ENCODE measurements at regions not wholly inside any gene's neighbourhood (a gene's known extent, or its start where the extent isn't known, plus 50 kb on each side); places are given as distances from the start of the nearest gene placed in this dataset.

DNA sequence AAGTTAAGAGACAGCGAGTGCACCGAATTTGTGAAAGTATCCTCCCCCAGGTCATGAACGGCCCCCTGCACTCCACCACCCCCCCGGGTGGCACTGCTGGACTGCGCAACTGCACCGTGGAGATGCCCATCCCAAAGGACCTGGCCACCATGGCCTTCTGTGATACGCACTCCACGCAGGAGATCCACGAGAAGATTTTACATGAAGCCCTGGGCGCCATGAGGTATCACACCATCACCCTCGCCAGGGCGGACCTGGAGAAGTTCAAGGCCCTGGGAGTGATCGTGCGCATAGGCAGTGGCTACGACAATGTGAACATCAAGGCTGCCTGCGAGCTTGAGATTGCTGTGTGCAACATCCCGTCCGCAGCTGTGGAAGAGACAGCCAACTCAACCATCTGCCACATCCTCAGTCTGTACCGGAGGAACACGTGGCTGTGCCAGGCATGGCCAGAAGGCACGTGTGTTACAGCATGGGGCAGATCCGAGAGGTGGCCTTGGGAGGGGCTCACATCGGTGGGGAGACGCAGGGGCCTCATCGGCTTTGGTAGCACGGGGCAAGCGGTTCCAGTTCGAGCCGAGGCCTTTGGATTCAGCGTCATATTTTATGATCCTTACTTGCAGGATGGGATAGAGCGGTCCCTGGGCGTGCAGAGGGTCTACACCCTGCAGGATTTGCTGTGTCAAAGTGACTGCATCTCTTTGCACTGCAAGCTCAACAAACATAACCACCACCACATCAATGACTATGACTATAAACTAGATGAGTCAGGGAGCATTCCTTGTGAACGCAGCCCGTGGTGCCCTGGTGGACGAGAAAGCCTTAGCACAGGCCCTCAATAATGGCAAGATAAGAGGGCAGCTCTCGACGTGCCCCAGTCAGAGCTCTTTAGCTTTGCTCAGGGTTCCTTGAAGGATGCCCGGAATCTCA, 290.8 kb upstream of the MC4R start:
- Histone ChIP-seq H3K9me3 (ENCODE audit: control insufficient read depth in 2 of 2, insufficient read depth in 1 of 2, low read length in 1 of 2) (peaks cover 0 to 13% of the 10 kb centered on the region in 2 donors), H3K27me3 (ENCODE audit: control insufficient read depth in 2 of 2, insufficient read depth in 1 of 2, low read length in 1 of 2) (no peaks in the 10 kb centered on the region), H3K36me3 (ENCODE audit: control insufficient read depth in 2 of 2, insufficient read depth in 2 of 2, low read length in 1 of 2) (no peaks in the 10 kb centered on the region), H3K4me1 (ENCODE audit: control insufficient read depth in 2 of 2, insufficient read depth in 2 of 2, low read length in 2 of 2) (no peaks in the 10 kb centered on the region), H3K27ac (ENCODE audit: low read depth in 1 of 2, low read length in 1 of 2) (no peak overlapping the region), H3K4me3 (ENCODE audit: low read length in 2 of 2) (no peak overlapping the region)
- DNase-seq (ENCODE audit: low read depth in 6 of 9, low spot score in 9 of 9): no peak
- WGBS: 98% methylated on average over 38 of the region's 38 CpGs

DNA sequence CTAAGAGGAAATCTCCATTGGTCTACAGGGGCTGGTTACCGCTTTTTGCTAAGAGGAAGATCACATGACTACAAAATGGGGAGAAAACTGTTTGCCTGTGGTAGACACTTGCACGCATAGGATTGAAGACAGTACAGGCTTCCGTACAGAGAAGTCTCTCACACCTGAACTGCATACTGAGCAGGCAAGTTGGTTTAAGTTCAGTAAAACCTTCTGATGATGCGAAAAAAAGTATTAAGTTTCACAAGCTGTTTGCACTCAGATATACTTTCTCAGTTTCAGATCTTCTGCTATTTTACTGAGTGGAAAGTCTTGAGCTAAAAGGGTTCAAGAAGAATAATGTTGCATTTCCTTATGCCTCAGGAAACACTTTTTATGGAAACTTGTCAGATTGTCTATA, 292.2 kb upstream of the MC4R start:
- Histone ChIP-seq H3K9me3 (ENCODE audit: control insufficient read depth in 2 of 2, insufficient read depth in 1 of 2, low read length in 1 of 2) (peaks cover 0 to 13% of the 10 kb centered on the region in 2 donors), H3K27ac (ENCODE audit: low read depth in 1 of 2, low read length in 1 of 2) (no peak overlapping the region), H3K4me1 (ENCODE audit: control insufficient read depth in 2 of 2, insufficient read depth in 2 of 2, low read length in 2 of 2) (no peaks in the 10 kb centered on the region), H3K36me3 (ENCODE audit: control insufficient read depth in 2 of 2, insufficient read depth in 2 of 2, low read length in 1 of 2) (no peaks in the 10 kb centered on the region), H3K4me3 (ENCODE audit: low read length in 2 of 2) (no peak overlapping the region), H3K27me3 (ENCODE audit: control insufficient read depth in 2 of 2, insufficient read depth in 1 of 2, low read length in 1 of 2) (no peaks in the 10 kb centered on the region)
- WGBS: 94% methylated on average over 4 of the region's 4 CpGs
- DNase-seq (ENCODE audit: low read depth in 6 of 9, low spot score in 9 of 9): no peak

DNA sequence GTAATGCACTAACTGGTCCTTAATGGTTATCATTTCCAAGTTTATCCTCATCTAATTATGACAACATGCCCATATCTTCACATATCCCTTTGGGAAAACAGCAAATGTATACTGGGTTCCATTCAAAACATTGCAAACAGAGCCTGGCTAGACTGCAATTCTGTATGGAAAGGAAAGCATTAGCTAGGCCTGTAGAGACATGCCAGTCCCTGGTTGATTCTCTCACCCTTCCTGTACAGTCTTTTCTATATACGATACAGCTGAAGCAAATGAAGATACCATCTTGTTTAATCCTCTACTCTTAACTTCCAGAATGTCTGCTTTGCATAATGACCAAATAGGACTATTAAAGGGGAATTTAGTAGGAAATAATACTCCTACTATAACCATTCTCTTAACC, 294.4 kb upstream of the MC4R start:
- WGBS: 93% methylated on average over 1 of the region's 1 CpG
- DNase-seq (ENCODE audit: low read depth in 6 of 9, low spot score in 9 of 9): no peak
- H3K9me3 ChIP-seq (ENCODE audit: control insufficient read depth in 2 of 2, insufficient read depth in 1 of 2, low read length in 1 of 2): peaks cover 0 to 13% of the 10 kb centered on the region in 2 donors

DNA sequence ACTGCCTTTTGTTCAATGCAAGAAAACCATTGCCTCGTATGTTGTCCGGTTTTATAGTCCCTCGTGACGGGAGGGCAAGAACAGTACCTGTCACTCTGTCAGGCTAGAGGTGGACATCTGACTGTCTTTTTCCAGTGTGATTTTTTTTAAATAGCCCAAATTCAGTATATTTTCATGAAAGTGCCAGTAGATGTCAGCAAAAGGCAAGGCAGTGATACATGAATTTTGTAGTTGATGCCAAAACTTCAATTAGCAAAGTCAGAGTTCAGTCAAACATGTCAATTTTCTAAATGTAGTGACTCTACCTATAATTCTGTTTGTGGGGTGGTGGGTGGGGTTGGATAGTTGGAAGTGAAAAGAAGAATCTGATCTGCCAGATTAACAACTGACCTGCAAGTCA, 296.0 kb upstream of the MC4R start:
- Histone ChIP-seq H3K36me3 (ENCODE audit: control insufficient read depth in 2 of 2, insufficient read depth in 2 of 2, low read length in 1 of 2) (no peaks in the 10 kb centered on the region), H3K27ac (ENCODE audit: low read depth in 1 of 2, low read length in 1 of 2) (no peak overlapping the region), H3K27me3 (ENCODE audit: control insufficient read depth in 2 of 2, insufficient read depth in 1 of 2, low read length in 1 of 2) (no peaks in the 10 kb centered on the region), H3K4me3 (ENCODE audit: low read length in 2 of 2) (no peak overlapping the region), H3K4me1 (ENCODE audit: control insufficient read depth in 2 of 2, insufficient read depth in 2 of 2, low read length in 2 of 2) (no peaks in the 10 kb centered on the region), H3K9me3 (ENCODE audit: control insufficient read depth in 2 of 2, insufficient read depth in 1 of 2, low read length in 1 of 2) (peaks cover 0 to 1% of the 10 kb centered on the region in 2 donors)
- no peak for DNase-seq (ENCODE audit: low read depth in 6 of 9, low spot score in 9 of 9)
- 95% methylated on average over 4 of the region's 4 CpGs for WGBS

More for the DNA sequence above, 294.4 kb upstream of the MC4R start:
- Histone ChIP-seq H3K4me1 (ENCODE audit: control insufficient read depth in 2 of 2, insufficient read depth in 2 of 2, low read length in 2 of 2) (no peaks in the 10 kb centered on the region), H3K27me3 (ENCODE audit: control insufficient read depth in 2 of 2, insufficient read depth in 1 of 2, low read length in 1 of 2) (no peaks in the 10 kb centered on the region), H3K27ac (ENCODE audit: low read depth in 1 of 2, low read length in 1 of 2) (no peak overlapping the region), H3K4me3 (ENCODE audit: low read length in 2 of 2) (no peak overlapping the region), H3K36me3 (ENCODE audit: control insufficient read depth in 2 of 2, insufficient read depth in 2 of 2, low read length in 1 of 2) (no peaks in the 10 kb centered on the region)

DNA sequence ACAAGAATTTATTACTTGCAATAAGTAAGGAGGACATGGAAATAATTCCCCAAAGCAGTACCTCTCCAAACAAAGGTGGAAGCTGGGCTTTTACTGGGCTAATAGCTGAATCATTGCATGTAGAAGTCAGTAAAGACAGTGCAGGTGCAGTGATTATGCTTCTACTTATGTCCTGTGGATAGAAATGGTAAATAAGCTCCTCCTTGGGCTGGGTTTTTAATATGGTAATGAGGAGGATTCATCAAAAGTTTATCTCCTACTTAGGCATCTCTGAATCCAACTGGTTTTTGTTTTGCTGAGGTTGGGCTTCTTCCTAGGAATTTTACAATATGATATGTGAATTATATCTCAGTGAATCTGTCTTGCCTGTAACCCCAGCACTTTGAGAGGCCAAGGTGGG, 297.4 kb upstream of the MC4R start:
- no peaks in the 10 kb centered on the region for H3K27me3 ChIP-seq (ENCODE audit: control insufficient read depth in 2 of 2, insufficient read depth in 1 of 2, low read length in 1 of 2)
- no peak overlapping the region for H3K4me3 ChIP-seq (ENCODE audit: low read length in 2 of 2)
- H3K27ac ChIP-seq (ENCODE audit: low read depth in 1 of 2, low read length in 1 of 2): no peak overlapping the region
- H3K9me3 ChIP-seq (ENCODE audit: control insufficient read depth in 2 of 2, insufficient read depth in 1 of 2, low read length in 1 of 2): no peaks in the 10 kb centered on the region
- no peak for DNase-seq (ENCODE audit: low read depth in 6 of 9, low spot score in 9 of 9)
- no peaks in the 10 kb centered on the region for H3K4me1 ChIP-seq (ENCODE audit: control insufficient read depth in 2 of 2, insufficient read depth in 2 of 2, low read length in 2 of 2)
- no peaks in the 10 kb centered on the region for H3K36me3 ChIP-seq (ENCODE audit: control insufficient read depth in 2 of 2, insufficient read depth in 2 of 2, low read length in 1 of 2)

DNA sequence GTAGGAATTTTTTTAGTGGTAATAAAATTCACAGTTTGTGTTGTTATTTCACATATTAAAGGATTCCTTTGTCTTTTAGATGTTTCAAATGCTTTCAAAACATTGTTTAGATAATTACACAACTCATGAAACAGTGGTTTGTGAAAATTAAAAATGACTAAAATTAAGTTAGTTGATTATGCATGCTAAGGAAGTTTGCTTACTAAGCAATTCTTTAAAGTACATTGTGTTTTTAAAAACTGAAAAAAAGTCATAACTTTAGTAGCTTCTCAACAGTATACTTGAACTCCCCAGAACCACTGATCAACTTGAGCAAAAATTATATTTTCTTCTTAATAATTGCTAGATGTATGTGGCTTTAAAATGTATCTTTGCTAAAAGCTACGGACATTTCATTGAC, 298.4 kb upstream of the MC4R start:
- no peaks in the 10 kb centered on the region for H3K9me3 ChIP-seq (ENCODE audit: control insufficient read depth in 2 of 2, insufficient read depth in 1 of 2, low read length in 1 of 2)
- no peaks in the 10 kb centered on the region for H3K36me3 ChIP-seq (ENCODE audit: control insufficient read depth in 2 of 2, insufficient read depth in 2 of 2, low read length in 1 of 2)
- WGBS: 98% methylated on average over 1 of the region's 1 CpG
- no peaks in the 10 kb centered on the region for H3K27me3 ChIP-seq (ENCODE audit: control insufficient read depth in 2 of 2, insufficient read depth in 1 of 2, low read length in 1 of 2)
- H3K4me1 ChIP-seq (ENCODE audit: control insufficient read depth in 2 of 2, insufficient read depth in 2 of 2, low read length in 2 of 2): no peaks in the 10 kb centered on the region
- DNase-seq (ENCODE audit: low read depth in 6 of 9, low spot score in 9 of 9): no peak
- H3K4me3 ChIP-seq (ENCODE audit: low read length in 2 of 2): no peak overlapping the region
- H3K27ac ChIP-seq (ENCODE audit: low read depth in 1 of 2, low read length in 1 of 2): no peak overlapping the region

DNA sequence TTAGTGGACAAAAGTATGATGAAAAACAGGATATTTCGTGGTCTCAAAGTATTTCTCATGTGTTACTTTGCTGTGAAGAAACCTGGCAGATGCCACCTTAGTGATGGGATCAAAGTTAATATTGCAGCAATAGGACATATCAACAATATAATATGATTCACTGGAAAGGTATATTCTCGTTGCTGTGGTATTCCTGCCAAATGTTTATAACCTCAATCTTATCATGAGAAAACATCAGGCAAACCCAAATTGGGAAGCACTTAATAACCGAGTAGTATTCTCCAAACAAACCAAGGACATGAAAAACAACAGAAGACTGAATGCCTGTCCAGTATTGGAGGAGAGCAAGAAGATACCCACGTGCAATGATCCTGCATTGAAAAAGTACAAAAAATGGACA, 302.6 kb upstream of the MC4R start:
- Histone ChIP-seq H3K4me3 (ENCODE audit: low read length in 2 of 2) (no peak overlapping the region), H3K36me3 (ENCODE audit: control insufficient read depth in 2 of 2, insufficient read depth in 2 of 2, low read length in 1 of 2) (no peaks in the 10 kb centered on the region), H3K27ac (ENCODE audit: low read depth in 1 of 2, low read length in 1 of 2) (no peak overlapping the region), H3K9me3 (ENCODE audit: control insufficient read depth in 2 of 2, insufficient read depth in 1 of 2, low read length in 1 of 2) (no peaks in the 10 kb centered on the region), H3K4me1 (ENCODE audit: control insufficient read depth in 2 of 2, insufficient read depth in 2 of 2, low read length in 2 of 2) (no peaks in the 10 kb centered on the region), H3K27me3 (ENCODE audit: control insufficient read depth in 2 of 2, insufficient read depth in 1 of 2, low read length in 1 of 2) (no peaks in the 10 kb centered on the region)
- no peak for DNase-seq (ENCODE audit: low read depth in 6 of 9, low spot score in 9 of 9)
- 77% methylated on average over 4 of the region's 4 CpGs for WGBS

DNA sequence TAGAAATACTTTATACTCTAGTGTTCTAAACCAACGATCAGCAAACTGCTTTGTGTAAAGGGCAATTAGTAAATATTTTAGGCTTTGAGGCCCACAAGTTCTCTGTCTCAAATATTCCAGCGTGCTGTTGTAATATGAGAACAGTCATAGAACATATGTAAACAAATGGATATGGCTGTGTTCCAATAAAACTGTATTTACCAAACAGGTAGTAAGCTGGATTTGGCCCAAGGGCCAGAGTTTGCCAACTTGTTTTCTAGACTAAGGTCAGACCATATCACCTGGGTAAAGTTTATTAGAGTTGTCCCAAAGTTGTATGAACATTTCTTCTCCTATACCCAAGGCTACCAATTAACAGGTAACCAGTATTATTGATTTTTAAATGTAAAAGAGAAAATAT, 303.2 kb upstream of the MC4R start:
- DNase-seq (ENCODE audit: low read depth in 6 of 9, low spot score in 9 of 9): no peak
- no peak overlapping the region for H3K4me3 ChIP-seq (ENCODE audit: low read length in 2 of 2)
- H3K9me3 ChIP-seq (ENCODE audit: control insufficient read depth in 2 of 2, insufficient read depth in 1 of 2, low read length in 1 of 2): no peaks in the 10 kb centered on the region
- no peak overlapping the region for H3K27ac ChIP-seq (ENCODE audit: low read depth in 1 of 2, low read length in 1 of 2)
- H3K36me3 ChIP-seq (ENCODE audit: control insufficient read depth in 2 of 2, insufficient read depth in 2 of 2, low read length in 1 of 2): no peaks in the 10 kb centered on the region
- no peaks in the 10 kb centered on the region for H3K4me1 ChIP-seq (ENCODE audit: control insufficient read depth in 2 of 2, insufficient read depth in 2 of 2, low read length in 2 of 2)
- WGBS: 94% methylated on average over 2 of the region's 2 CpGs
- H3K27me3 ChIP-seq (ENCODE audit: control insufficient read depth in 2 of 2, insufficient read depth in 1 of 2, low read length in 1 of 2): no peaks in the 10 kb centered on the region

DNA sequence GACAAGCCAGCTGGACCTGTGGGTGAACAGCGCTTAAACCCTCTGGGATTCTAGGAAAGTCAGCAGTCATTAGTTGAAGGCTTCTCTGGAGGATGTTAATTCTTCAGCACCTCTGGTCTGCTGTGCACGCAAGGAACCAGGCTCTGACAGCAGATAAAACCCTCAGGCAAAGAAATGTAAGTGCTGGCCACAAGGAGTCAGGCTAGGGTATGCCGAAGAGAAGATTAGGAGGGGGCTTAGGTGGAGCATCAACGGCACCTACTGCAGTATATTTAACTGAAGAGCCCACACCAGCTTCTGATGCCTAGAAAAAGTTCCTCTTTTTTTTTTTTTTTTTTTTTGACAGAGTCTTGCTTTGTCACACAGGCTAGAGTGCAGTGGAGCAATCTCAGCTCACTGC, 304.2 kb upstream of the MC4R start:
- no peak for DNase-seq (ENCODE audit: low read depth in 6 of 9, low spot score in 9 of 9)
- H3K9me3 ChIP-seq (ENCODE audit: control insufficient read depth in 2 of 2, insufficient read depth in 1 of 2, low read length in 1 of 2): no peaks in the 10 kb centered on the region
- H3K4me1 ChIP-seq (ENCODE audit: control insufficient read depth in 2 of 2, insufficient read depth in 2 of 2, low read length in 2 of 2): no peaks in the 10 kb centered on the region
- H3K27ac ChIP-seq (ENCODE audit: low read depth in 1 of 2, low read length in 1 of 2): no peak overlapping the region
- no peaks in the 10 kb centered on the region for H3K36me3 ChIP-seq (ENCODE audit: control insufficient read depth in 2 of 2, insufficient read depth in 2 of 2, low read length in 1 of 2)
- no peaks in the 10 kb centered on the region for H3K27me3 ChIP-seq (ENCODE audit: control insufficient read depth in 2 of 2, insufficient read depth in 1 of 2, low read length in 1 of 2)
- H3K4me3 ChIP-seq (ENCODE audit: low read length in 2 of 2): no peak overlapping the region
- WGBS: 60% methylated on average over 4 of the region's 4 CpGs
